Activated CD4-positive, alpha-beta memory T cell treated with anti-CD3 and anti-CD28 coated beads for 36 hours (primary cell): ENCODE measurements at regions not wholly inside any gene's neighbourhood (a gene's known extent, or its start where the extent isn't known, plus 50 kb on each side); places are given as distances from the start of the nearest gene placed in this dataset.

Experiments used
- CTCF ChIA-PET: fragments of 350-600 bp; sonication (Branson Sonifier 250); formaldehyde crosslinking; loops from one replicate; lab custom pipeline; 2021; ENCODE audit warnings: antibody characterized with exemption, inconsistent platforms; lab: Charles Lee
- POLR2A ChIA-PET: fragments of 350-600 bp; sonication (Branson Sonifier 250); formaldehyde crosslinking; loops from one replicate; lab custom pipeline; 2021; ENCODE audit warnings: antibody characterized with exemption; lab: Charles Lee
- DNase-seq: peaks from one replicate; pipeline ENCODE4 v3.0.0-alpha.2; 2020
- H3K27ac Mint-ChIP-seq: one replicate; pipeline ENCODE4 v1.8.0; 2021; ENCODE audit warnings: mixed read lengths
- H3K27me3 Mint-ChIP-seq: one replicate; pipeline ENCODE4 v1.8.0; 2021; ENCODE audit warnings: mixed read lengths
- H3K36me3 Mint-ChIP-seq: one replicate; pipeline ENCODE4 v1.8.0; 2021; ENCODE audit warnings: mixed read lengths
- H3K4me1 Mint-ChIP-seq: one replicate; pipeline ENCODE4 v1.8.0; 2021; ENCODE audit warnings: low read depth, mixed read lengths
- H3K4me3 Mint-ChIP-seq: one replicate; pipeline ENCODE4 v1.8.0; 2021; ENCODE audit warnings: mild to moderate bottlenecking, mixed read lengths
- H3K9me3 Mint-ChIP-seq: one replicate; pipeline ENCODE4 v1.8.0; 2021; ENCODE audit warnings: mixed read lengths
- intact Hi-C: fragments of 100-400 bp; cut with micrococcal nuclease; formaldehyde crosslinking; loops from one replicate; pipeline ENCODE4 v1.15.1; 2023

DNA sequence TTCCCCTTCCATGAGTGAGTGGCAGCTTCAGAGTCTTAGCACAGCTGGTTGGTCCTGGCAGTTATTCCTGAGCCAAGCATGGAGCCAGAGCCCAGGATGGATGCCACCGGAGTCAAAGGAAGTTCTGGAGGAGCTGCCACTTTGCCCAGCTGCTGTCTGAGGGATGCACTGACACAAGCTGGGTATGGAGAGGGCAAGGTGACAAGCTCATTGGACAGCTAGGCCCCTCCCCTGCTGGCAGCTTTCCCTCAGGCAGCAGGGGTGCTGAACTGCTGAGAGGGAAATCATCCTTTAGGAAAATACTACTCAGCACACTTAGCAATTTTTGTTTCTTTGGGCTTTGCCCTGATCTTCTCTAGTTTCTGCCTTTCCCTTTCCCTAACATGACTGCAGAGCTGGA is 99.3 kb upstream of the SESN3 start:
- ChIA-PET POLR2A (no interaction called here), CTCF (no interaction called here)
- H3K27ac Mint-ChIP-seq, result no peak overlapping the region
- no peaks in the 10 kb centered on the region for H3K9me3 Mint-ChIP-seq
- H3K36me3 Mint-ChIP-seq, result no peaks in the 10 kb centered on the region
- H3K27me3 Mint-ChIP-seq, result no peaks in the 10 kb centered on the region
- H3K4me3 Mint-ChIP-seq, result no peak overlapping the region
- DNase-seq, result no peak
- intact Hi-C loops, result no loop called here
- peaks cover 9% of the 10 kb centered on the region for H3K4me1 Mint-ChIP-seq

DNA sequence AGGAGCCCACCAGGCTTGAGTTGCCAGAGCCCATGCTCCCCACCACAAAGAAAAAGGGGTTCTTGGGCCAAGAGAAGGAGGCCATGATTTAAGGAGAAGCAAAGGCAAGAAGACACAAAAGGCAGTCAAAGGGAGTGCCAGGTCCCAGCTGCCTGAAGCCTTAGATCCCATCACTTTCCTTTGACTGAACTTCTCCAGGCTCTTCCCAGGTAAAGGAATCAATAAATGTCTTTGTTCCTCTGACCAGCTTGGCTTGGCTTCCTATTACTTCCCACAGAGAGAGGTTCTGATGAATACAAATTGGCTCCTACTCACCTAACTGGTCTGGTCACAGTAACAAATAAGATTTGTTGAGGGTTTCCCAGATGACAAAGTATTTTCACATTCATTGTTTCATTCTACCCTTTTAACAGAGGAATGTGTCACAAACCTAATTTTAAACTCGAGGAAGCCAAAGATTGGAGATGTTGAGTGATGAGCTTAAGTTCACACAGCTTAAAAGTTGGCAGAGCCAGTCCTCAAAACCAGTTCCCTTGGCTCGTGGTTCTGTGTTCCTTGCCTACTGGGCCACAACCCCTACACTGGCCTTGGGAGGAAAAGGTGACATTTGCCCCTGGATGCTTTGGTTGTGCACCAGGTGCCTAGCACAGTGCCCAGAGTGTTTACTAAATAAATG is 96.4 kb upstream of the SESN3 start:
- ChIA-PET POLR2A (no interaction called here), CTCF (no interaction called here)
- intact Hi-C loops, result no loop called here
- Mint-ChIP-seq H3K36me3 (no peaks in the 10 kb centered on the region), H3K9me3 (no peaks in the 10 kb centered on the region), H3K4me1 (peaks cover 10% of the 10 kb centered on the region), H3K27ac (no peak overlapping the region), H3K4me3 (no peak overlapping the region), H3K27me3 (no peaks in the 10 kb centered on the region)
- DNase-seq, result no peak

DNA sequence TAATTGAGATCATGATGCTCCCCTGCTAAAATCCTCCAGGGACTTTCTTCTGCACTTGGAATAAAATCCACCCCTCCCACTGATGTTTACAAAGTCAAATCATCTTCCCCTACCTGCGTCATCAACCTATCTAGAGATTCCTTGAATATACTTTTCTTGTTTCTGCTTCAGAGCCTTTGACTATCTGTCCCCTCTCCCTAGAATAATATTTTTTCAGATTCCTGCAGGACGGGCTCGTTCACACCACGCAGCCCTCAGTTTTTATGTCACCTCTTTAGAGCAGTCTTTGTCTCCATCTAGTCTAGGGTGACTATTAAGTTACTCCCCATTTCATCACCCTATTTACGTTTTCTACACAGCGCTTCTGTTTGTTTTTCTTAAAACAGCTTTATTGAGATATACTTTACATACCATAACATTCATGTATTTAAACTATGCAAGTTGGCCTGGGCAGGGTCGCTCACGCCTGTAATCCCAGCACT is 94.8 kb upstream of the SESN3 start:
- no peaks in the 10 kb centered on the region for H3K27me3 Mint-ChIP-seq
- CTCF ChIA-PET, result no interaction called here
- H3K4me3 Mint-ChIP-seq, result no peak overlapping the region
- H3K36me3 Mint-ChIP-seq, result no peaks in the 10 kb centered on the region
- DNase-seq, result no peak
- POLR2A ChIA-PET, result no interaction called here
- H3K4me1 Mint-ChIP-seq, result peaks cover 11% of the 10 kb centered on the region
- H3K27ac Mint-ChIP-seq, result no peak overlapping the region
- intact Hi-C loops, result no loop called here
- H3K9me3 Mint-ChIP-seq, result no peaks in the 10 kb centered on the region

DNA sequence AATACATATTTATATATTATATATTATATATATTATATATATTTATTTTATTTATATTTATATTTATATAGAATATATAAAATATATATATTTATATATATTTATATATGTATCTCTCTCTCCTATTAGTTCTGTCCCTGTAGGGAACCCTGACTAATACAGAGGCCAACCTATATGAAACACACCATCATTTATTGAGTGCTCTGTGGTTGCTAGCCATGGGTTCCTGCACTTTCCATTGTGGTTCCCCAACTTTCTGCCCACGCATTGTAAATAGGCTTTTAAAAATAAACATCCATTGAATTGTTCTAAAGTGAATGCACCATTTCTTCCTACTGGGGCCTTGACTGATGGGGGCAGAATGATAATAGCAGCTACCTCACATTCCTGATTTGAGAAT is 93.8 kb upstream of the SESN3 start:
- CTCF ChIA-PET, result no interaction called here
- Mint-ChIP-seq H3K4me3 (no peak overlapping the region), H3K4me1 (peaks cover 11% of the 10 kb centered on the region), H3K27ac (no peak overlapping the region), H3K36me3 (no peaks in the 10 kb centered on the region), H3K27me3 (no peaks in the 10 kb centered on the region), H3K9me3 (no peaks in the 10 kb centered on the region)
- DNase-seq, result peak; percentile 12
- POLR2A ChIA-PET, result no interaction called here
- intact Hi-C loops, result no loop called here

DNA sequence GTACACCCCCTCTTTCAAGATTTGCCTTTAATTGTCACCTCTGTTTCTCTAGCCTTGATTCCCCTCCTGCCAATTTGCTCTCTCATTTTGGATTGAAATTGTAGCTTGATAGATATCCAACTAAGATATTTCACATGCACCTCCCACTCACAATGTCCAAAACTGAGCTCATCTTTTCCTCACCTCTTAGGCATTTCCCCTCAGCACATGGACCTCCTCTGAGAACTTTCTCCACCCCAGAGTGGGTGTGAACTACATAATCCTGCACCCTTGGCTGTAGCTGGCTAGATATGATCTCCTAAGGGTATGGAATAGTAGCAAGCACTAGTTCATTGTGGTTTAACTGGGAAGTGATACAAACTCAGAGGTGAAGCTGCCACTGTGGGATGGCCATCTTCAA is 91.5 kb upstream of the SESN3 start:
- no peak overlapping the region for H3K27ac Mint-ChIP-seq
- intact Hi-C loops, result no loop called here
- no peak for DNase-seq
- POLR2A ChIA-PET, result no interaction called here
- no peaks in the 10 kb centered on the region for H3K36me3 Mint-ChIP-seq
- H3K9me3 Mint-ChIP-seq, result no peaks in the 10 kb centered on the region
- no peak overlapping the region for H3K4me3 Mint-ChIP-seq
- H3K27me3 Mint-ChIP-seq, result no peaks in the 10 kb centered on the region
- H3K4me1 Mint-ChIP-seq, result peaks cover 2% of the 10 kb centered on the region
- CTCF ChIA-PET, result no interaction called here

DNA sequence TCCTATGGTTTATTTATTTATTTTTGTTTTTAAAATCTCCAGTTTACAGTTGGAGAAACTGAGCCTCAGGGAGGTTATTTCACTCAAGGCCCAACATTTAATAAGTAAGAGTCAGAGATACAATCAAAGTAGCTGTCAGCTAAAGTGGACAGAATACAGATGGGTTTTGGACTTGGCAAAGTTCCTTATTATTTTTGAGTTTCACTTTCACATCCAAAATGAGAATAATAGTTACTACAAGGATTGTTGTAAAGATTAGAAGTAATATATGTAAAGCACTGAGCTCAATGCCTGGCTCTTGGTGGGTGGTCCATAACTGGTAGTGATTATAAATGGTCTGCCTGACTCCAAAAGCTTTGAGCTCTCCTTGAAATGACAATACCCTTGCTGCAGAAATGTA is 87.5 kb upstream of the SESN3 start:
- ChIA-PET POLR2A (no interaction called here), CTCF (no interaction called here)
- no peaks in the 10 kb centered on the region for H3K9me3 Mint-ChIP-seq
- no peak for DNase-seq
- H3K4me3 Mint-ChIP-seq, result no peak overlapping the region
- H3K4me1 Mint-ChIP-seq, result peaks cover 2% of the 10 kb centered on the region
- intact Hi-C loops, result no loop called here
- no peak overlapping the region for H3K27ac Mint-ChIP-seq
- no peaks in the 10 kb centered on the region for H3K36me3 Mint-ChIP-seq
- H3K27me3 Mint-ChIP-seq, result no peaks in the 10 kb centered on the region

DNA sequence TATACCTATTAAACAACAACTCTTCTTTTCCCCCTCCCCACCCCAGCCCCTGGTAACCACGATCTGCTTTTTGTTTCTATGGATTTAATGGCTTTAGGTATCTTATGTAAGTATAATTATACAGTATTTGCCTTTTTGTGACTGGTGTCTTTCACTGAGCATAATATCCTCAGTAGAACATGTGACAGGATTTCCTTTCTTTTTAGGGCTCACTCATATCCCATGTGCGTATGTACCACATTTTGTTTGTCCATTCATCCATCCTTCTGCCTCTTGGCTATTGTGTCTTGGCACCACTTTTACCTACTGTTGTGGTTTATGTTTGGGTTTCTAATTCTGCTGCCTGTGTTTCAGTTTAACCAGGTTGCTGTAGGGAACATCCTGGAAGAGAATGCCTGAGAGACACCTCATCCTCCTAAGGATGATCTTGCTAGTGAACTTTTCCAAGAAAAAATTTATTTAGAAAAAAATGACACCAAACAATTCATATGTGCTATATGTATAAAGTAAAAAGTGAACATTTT is 77.6 kb upstream of the SESN3 start:
- no peaks in the 10 kb centered on the region for H3K27me3 Mint-ChIP-seq
- H3K27ac Mint-ChIP-seq, result no peak overlapping the region
- intact Hi-C loops, result no loop called here
- DNase-seq, result no peak
- H3K4me1 Mint-ChIP-seq, result peaks cover 5% of the 10 kb centered on the region
- H3K9me3 Mint-ChIP-seq, result no peaks in the 10 kb centered on the region
- H3K4me3 Mint-ChIP-seq, result no peak overlapping the region
- H3K36me3 Mint-ChIP-seq, result no peaks in the 10 kb centered on the region
- POLR2A ChIA-PET, result no interaction called here
- CTCF ChIA-PET, result no interaction called here

DNA sequence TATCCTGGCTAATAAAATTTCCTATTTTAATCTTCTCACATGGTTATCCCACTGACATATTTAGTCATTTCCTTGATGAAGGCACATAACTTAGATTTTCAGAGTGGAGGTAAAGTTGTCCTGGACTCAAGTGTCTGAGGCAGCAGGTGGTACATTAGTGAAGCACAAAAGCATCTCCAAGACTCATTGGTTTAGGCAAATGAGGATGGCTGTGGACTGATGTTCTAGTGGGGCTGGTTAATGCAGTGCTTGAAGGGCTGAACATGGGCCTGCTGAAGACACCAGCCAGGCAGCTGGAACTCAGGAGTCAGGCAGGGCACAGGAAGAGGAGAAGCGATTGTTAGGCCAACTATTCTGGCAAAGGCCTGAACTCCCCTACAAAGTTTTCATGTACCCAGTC is 76.3 kb upstream of the SESN3 start:
- CTCF ChIA-PET, result interaction anchor here (0.6 kb wide), 1 partner anchor 13 kb away, joined by 4 read pairs; no protein-coding TSS in a partner anchor
- Mint-ChIP-seq H3K36me3 (no peaks in the 10 kb centered on the region), H3K9me3 (no peaks in the 10 kb centered on the region), H3K4me3 (no peak overlapping the region), H3K4me1 (peaks cover 5% of the 10 kb centered on the region), H3K27me3 (no peaks in the 10 kb centered on the region), H3K27ac (no peak overlapping the region)
- DNase-seq, result no peak
- POLR2A ChIA-PET, result no interaction called here
- intact Hi-C loops, result no loop called here

DNA sequence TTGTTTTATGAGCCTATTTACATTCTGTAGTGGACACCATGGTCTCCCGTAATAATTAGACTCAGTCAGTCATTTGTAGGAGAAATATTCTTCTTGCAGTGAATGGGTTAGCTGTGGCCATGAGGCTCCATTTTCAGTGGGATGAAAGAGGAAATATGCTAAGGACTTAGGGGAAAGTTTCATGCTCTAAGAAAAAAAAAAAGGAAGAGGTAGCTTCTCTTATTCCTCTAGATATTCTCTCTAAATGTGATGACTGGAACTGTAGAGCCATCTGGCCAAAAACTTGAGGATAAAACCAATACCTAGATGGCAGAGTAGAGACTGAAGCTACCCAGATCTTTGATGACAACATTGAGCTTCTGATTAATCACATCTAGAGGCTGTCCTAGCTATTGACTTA is 75.8 kb upstream of the SESN3 start:
- intact Hi-C loops, result no loop called here
- CTCF ChIA-PET, result interaction anchor here (0.6 to 2.0 kb wide), 3 partner anchors 10 to 398 kb away, joined by 4 to 5 read pairs (median 5); no protein-coding TSS in a partner anchor
- Mint-ChIP-seq H3K4me3 (no peak overlapping the region), H3K27ac (no peak overlapping the region), H3K36me3 (no peaks in the 10 kb centered on the region), H3K9me3 (no peaks in the 10 kb centered on the region), H3K27me3 (no peaks in the 10 kb centered on the region), H3K4me1 (peaks cover 5% of the 10 kb centered on the region)
- DNase-seq, result no peak
- POLR2A ChIA-PET, result interaction anchor here (0.7 kb wide), 1 partner anchor 54 kb away, joined by 4 read pairs; no protein-coding TSS in a partner anchor

DNA sequence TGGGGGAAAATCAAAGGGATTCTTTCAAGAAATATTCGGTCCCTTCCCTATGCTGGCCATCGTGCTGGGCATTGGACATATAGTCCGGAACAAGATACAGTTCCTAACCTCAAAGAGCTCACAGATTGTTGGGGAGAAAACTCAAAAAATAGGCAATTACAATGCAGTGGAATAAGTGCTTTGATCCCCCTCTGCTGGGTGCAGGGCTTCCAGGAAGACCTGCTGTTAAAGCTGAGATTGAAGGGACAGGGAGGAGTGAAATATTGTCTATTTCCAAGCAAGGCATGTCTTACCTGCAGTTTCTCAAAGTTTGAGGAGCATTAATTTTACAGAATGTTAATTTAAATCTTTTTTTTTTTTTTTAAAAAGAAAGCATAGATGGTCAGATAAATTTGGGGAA is 75.1 kb upstream of the SESN3 start:
- no peaks in the 10 kb centered on the region for H3K9me3 Mint-ChIP-seq
- no peak overlapping the region for H3K27ac Mint-ChIP-seq
- POLR2A ChIA-PET, result interaction anchor here (0.7 kb wide), 1 partner anchor 53 kb away, joined by 4 read pairs; no protein-coding TSS in a partner anchor
- CTCF ChIA-PET, result interaction anchor here (0.7 to 2.0 kb wide), 3 partner anchors 9 to 399 kb away, joined by 3 to 5 read pairs (median 5); no protein-coding TSS in a partner anchor
- H3K27me3 Mint-ChIP-seq, result no peaks in the 10 kb centered on the region
- intact Hi-C loops, result no loop called here
- no peak for DNase-seq
- H3K4me3 Mint-ChIP-seq, result no peak overlapping the region
- H3K36me3 Mint-ChIP-seq, result no peaks in the 10 kb centered on the region
- H3K4me1 Mint-ChIP-seq, result peaks cover 5% of the 10 kb centered on the region

DNA sequence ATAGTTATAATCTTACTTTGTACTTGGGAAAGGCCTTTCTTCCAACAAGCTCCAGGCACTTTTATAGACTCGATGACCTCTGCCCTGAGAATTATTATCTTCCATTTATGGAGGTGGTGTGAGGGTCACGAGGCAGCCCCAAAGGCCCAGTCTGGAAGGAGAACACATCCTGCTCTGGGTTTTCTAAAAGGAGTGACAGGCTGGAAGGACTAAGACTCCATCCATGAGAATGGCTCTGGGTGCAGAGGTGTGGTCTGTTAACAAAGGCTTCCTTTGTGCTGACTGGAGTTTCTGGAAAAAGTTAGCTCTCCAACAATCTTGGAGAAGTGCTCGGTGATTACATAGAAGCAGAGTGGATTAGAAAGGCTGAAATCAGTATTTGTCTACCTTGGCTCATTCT is 74.7 kb upstream of the SESN3 start:
- Mint-ChIP-seq H3K27ac (no peak overlapping the region), H3K9me3 (no peaks in the 10 kb centered on the region), H3K27me3 (no peaks in the 10 kb centered on the region), H3K4me1 (peaks cover 5% of the 10 kb centered on the region), H3K4me3 (no peak overlapping the region), H3K36me3 (no peaks in the 10 kb centered on the region)
- ChIA-PET CTCF (interaction anchor here (0.7 to 2.0 kb wide), 3 partner anchors 9 to 399 kb away, joined by 3 to 5 read pairs (median 5); no protein-coding TSS in a partner anchor), POLR2A (no interaction called here)
- no peak for DNase-seq
- intact Hi-C loops, result no loop called here

DNA sequence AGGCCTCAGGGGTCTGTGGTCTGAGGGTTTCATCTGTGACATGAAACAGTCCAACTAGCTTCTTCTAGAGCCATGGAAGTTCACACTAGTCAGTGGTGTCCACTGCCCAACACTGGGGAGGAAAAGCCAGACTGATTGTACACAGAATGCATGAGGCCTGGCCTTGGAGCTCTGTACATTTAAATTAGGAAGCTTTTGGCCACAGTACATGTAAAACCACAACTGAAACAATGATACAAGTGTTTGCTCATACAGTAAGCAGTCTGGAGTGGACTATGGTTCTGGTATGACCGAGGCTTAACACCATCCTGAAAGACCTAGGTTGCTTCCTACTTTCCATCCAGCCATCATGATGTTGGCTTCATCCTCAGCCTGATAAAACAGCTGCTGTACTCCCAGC is 73.8 kb upstream of the SESN3 start:
- ChIA-PET POLR2A (no interaction called here), CTCF (interaction anchor here (0.7 to 2.0 kb wide), 3 partner anchors 8 to 402 kb away, joined by 3 to 5 read pairs (median 3); no protein-coding TSS in a partner anchor)

DNA sequence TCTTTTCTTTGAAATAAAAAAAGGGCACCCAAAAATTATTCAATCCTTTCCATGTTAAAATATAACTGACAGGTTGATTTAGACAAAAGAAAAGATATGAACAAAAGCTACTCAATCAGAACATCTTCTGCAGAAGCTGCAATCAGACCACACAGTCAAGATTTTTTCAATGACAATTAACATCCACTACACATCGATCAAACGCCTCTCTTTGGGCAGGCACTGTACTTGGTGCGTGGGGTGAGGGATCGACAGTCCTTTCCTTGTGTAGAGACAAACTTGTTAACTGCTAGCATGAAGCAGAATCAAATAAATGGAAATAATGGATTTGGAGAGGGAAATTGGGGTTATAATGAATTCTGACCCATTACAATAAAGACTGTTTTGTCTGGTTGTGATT is 71.2 kb upstream of the SESN3 start:
- Mint-ChIP-seq H3K36me3 (no peaks in the 10 kb centered on the region), H3K27me3 (no peaks in the 10 kb centered on the region), H3K27ac (no peak overlapping the region), H3K4me3 (no peak overlapping the region), H3K9me3 (no peaks in the 10 kb centered on the region), H3K4me1 (peaks cover 24% of the 10 kb centered on the region)
- intact Hi-C loops, result no loop called here
- CTCF ChIA-PET, result no interaction called here
- POLR2A ChIA-PET, result no interaction called here
- no peak for DNase-seq

More for the DNA sequence above, 73.8 kb upstream of the SESN3 start:
- Mint-ChIP-seq H3K4me1 (peaks cover 8% of the 10 kb centered on the region), H3K27ac (no peak overlapping the region), H3K27me3 (no peaks in the 10 kb centered on the region), H3K9me3 (no peaks in the 10 kb centered on the region), H3K36me3 (no peaks in the 10 kb centered on the region), H3K4me3 (no peak overlapping the region)
- no peak for DNase-seq
- intact Hi-C loops, result no loop called here
